Dendritic cell treated with granulocyte-macrophage colony-stimulating factor and Interleukin-4, amounts not matched to agents 40 ng/mL and 50 ng/mL, for 4 days (primary cell): ENCODE measurements at regions not wholly inside any gene's neighbourhood (a gene's known extent, or its start where the extent isn't known, plus 50 kb on each side); places are given as distances from the start of the nearest gene placed in this dataset.

Experiments used
- H3K27ac Mint-ChIP-seq: one replicate; pipeline ENCODE4 v1.8.0; 2022; ENCODE audit warnings: mild to moderate bottlenecking, mixed read lengths
- H3K27me3 Mint-ChIP-seq: one replicate; pipeline ENCODE4 v1.8.0; 2022; ENCODE audit warnings: mild to moderate bottlenecking, mixed read lengths
- H3K36me3 Mint-ChIP-seq: one replicate; pipeline ENCODE4 v1.8.0; 2022; ENCODE audit warnings: low read depth, mixed read lengths
- H3K4me1 Mint-ChIP-seq: one replicate; pipeline ENCODE4 v1.8.0; 2022; ENCODE audit warnings: low read depth, mixed read lengths
- H3K4me3 Mint-ChIP-seq: one replicate; pipeline ENCODE4 v1.8.0; 2022; ENCODE audit warnings: mild to moderate bottlenecking, moderate library complexity, mixed read lengths
- H3K9me3 Mint-ChIP-seq: one replicate; pipeline ENCODE4 v1.8.0; 2022; ENCODE audit warnings: mixed read lengths
- intact Hi-C: fragments of 100-400 bp; cut with micrococcal nuclease; formaldehyde crosslinking; loops from one replicate; pipeline ENCODE4 v1.15.0; 2022

DNA sequence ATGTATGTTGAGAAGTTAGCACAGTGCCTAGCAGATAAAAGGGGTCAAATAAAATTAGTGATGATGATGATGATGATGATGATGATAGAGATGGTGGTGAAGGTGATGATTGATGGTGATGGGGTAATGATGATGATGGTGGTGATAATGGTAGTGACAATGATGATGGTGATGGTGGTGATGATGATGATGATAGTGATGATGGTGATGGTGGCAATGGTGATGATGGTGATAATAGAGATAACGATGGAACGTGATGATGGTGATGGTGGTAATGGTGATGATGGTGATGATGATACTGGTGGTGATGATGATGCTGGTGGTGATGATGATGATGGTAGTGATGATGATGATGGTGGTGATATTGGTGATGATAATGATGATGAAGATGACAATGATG, 223.7 kb downstream of the FOXL1 start:
- H3K4me1 Mint-ChIP-seq, result no peaks in the 10 kb centered on the region
- no peak overlapping the region for H3K27ac Mint-ChIP-seq
- no peak overlapping the region for H3K4me3 Mint-ChIP-seq
- H3K27me3 Mint-ChIP-seq, result peaks cover 23% of the 10 kb centered on the region
- no peaks in the 10 kb centered on the region for H3K36me3 Mint-ChIP-seq
- intact Hi-C loops, result no loop called here
- H3K9me3 Mint-ChIP-seq, result no peaks in the 10 kb centered on the region

DNA sequence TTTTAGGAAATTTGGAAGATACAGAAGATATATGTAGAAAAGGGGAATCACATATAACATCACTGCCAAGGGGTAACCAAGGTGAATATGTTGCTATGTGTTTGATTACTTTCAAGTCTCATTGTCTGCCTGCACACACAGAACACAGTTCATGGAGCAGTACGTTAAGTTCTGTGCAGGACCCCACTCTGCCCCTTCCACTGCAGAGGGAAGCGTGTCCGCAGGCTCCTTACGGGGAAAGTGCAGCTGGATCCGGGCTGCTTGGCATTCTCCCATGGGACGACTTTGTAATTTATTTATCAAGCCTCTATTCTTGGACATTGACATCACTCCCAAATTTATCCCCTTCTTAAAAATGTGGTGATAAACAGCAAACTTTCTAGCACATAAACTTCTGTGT, 226.8 kb downstream of the FOXL1 start:
- intact Hi-C loops, result no loop called here
- Mint-ChIP-seq H3K27me3 (peaks cover 27% of the 10 kb centered on the region), H3K9me3 (no peaks in the 10 kb centered on the region), H3K36me3 (no peaks in the 10 kb centered on the region), H3K27ac (no peak overlapping the region), H3K4me1 (no peaks in the 10 kb centered on the region), H3K4me3 (no peak overlapping the region)

DNA sequence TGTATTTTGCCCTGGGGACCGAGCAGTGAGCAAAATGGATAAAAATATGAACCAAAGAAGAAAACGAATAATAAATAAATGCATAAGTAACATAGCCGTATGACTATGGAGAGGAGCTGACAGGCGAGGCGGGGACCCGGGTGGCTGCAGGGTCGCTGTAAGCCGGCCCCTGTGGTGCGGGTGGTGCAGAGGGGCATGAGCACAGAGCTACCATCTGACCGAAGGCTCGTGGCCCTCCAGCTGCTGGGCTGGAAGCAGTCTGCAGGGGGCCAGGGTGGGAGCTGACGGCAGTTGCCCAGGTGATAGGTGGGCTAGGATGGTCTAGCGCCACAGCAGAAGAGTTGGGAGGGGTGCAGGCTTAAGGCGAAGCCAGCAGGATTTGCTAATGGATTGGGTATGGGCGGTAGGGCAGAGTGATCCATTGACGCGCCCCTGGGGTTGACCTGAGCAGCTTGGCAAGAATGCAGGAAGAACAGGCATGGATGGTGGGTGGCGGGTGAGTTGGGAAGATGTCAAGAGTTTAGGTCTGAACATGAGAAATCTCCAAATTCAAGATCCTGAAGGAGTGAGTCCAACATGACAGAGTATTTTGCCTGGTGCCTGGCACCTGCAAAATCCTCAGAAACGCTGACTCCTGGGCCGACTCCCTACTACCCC, 228.0 kb downstream of the FOXL1 start:
- no peaks in the 10 kb centered on the region for H3K9me3 Mint-ChIP-seq
- H3K4me1 Mint-ChIP-seq, result no peaks in the 10 kb centered on the region
- intact Hi-C loops, result no loop called here
- H3K4me3 Mint-ChIP-seq, result no peak overlapping the region
- H3K36me3 Mint-ChIP-seq, result no peaks in the 10 kb centered on the region
- H3K27ac Mint-ChIP-seq, result no peak overlapping the region
- H3K27me3 Mint-ChIP-seq, result peaks cover 23% of the 10 kb centered on the region

DNA sequence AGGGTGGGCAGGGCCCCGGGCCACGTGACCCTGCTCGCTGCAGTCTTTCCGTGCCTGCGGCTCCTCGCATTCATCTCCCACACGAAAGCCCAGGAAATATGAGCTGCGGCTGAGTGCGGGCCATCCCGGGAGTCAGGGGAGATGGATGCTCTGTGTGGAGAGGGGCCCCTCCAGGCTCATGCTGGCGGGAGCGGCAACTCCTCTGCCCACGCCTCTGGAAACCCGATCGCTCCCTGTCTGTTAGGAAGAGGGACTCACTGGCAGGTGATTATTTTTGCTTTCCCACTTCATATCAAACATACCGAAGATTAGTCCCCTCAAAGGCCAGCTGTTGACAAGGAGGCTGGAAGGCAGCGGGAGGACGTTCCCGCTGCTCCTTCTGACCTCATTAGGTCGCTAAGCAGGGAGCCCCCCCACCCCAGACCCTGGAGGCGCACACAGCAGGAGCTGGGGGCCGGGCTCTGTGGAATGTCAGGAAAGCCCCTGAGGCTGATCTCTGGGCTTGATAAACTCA, 228.5 kb downstream of the FOXL1 start:
- intact Hi-C loops, result no loop called here
- Mint-ChIP-seq H3K4me3 (no peak overlapping the region), H3K27me3 (peaks cover 23% of the 10 kb centered on the region)

DNA sequence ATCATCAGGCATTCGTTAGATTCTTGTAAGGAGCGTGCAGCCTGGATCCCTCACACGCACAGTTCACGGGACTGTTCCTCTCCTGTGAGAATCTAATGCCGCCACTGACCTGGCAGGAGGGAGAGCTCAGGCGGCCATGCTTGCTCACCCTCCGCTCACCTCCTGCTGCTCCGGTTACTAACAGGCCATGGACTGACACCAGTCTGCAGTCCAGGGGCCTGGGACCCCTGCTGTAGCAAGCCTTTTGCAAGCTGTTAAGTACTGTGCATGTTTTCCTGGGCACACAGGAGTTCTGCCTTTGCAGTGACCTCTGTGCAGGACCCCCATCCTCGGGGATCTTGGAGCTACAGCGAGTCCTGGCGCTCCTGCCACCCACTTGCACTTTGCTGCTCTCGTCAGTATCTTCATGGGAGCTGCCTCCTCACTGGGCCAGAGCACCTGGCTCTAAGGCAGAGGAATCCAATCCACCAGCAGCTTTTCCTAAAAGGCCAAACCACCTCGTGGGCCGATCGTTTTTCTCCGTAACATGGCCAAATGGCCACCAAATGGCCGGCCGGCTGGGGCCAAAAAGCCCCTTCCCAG, 230.6 kb downstream of the FOXL1 start:
- Mint-ChIP-seq H3K4me3 (no peak overlapping the region), H3K27me3 (peaks cover 23% of the 10 kb centered on the region), H3K27ac (no peak overlapping the region), H3K9me3 (no peaks in the 10 kb centered on the region), H3K4me1 (no peaks in the 10 kb centered on the region), H3K36me3 (no peaks in the 10 kb centered on the region)
- intact Hi-C loops, result no loop called here

More for the DNA sequence above, 228.5 kb downstream of the FOXL1 start:
- Mint-ChIP-seq H3K36me3 (no peaks in the 10 kb centered on the region), H3K9me3 (no peaks in the 10 kb centered on the region), H3K4me1 (no peaks in the 10 kb centered on the region), H3K27ac (no peak overlapping the region)

DNA sequence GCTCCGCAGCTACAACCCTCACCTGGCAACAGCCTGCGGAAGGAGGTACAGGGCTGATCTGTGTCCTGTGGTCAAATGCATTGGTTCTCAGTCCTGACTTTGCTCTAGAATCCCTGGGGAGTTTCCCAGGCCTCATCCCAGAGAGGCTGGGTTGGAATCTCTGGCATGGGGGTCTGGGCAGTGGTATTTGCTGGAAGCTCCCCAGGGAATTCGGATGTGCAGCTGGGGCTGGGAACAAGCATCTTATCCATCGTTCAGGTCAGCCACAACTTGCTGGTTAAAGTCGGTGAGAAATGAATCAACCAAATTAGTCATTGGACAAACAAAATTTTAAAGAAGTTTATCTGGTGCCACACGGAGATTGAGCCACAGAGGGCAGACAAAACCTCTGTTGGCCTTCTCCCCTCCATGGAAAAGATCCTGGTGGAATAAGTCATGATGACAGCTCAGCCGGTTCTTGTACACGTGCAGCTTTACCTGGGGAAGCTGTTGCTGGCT, 231.2 kb downstream of the FOXL1 start:
- Mint-ChIP-seq H3K4me3 (no peak overlapping the region), H3K27ac (no peak overlapping the region), H3K36me3 (no peaks in the 10 kb centered on the region), H3K27me3 (peaks cover 18% of the 10 kb centered on the region), H3K4me1 (no peaks in the 10 kb centered on the region), H3K9me3 (no peaks in the 10 kb centered on the region)
- intact Hi-C loops, result no loop called here

DNA sequence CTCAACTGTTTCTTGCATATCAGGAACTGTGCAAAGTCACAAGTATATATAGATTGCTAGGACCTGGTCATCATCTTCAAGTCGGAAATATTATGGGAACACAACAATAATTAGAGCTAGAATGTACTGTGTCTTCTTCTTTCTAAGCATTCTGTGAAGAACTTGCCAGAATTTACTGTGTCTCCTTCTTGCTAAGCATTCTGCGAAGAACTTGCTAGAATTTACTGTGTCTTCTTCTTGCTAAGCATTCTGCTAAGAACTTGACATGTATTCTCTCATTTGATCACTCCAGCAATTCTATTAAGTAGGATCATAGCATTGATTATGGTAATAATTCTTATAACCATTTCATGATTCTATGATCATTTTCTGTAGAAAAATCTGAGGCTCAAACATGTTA, 231.7 kb downstream of the FOXL1 start:
- Mint-ChIP-seq H3K4me3 (no peak overlapping the region), H3K27me3 (peaks cover 18% of the 10 kb centered on the region), H3K4me1 (no peaks in the 10 kb centered on the region), H3K36me3 (no peaks in the 10 kb centered on the region), H3K27ac (no peak overlapping the region), H3K9me3 (no peaks in the 10 kb centered on the region)
- intact Hi-C loops, result no loop called here

DNA sequence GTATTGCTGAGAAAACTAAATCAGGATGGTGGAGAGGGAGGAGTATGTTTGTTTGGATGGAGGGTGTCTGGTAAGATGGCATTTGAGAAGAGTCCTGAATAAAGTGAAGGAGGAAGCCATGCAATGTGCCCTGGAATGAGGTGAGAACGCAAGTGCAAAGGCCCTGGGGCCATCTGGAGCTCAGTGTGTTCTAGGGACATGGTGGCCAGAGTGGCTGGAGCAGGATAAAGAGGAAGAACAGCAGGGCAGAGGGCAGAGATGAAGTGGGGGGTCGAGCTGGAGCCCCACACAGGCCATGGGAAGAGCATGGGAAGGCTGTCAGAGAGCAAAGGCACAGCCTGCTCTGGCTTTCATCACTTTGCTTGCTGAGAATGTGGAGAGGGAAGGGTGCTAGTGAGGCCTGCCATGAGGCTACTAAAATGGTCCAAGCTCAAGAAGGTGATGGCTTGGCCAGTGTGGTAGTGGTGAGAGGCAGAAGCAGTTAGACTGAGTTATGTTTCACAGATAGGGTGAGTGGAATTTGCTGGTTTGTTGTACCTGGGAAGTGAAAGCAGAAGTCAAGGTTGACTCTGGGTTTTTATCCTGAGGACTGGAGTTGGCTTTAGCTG, 234.1 kb downstream of the FOXL1 start:
- Mint-ChIP-seq H3K4me3 (no peak overlapping the region), H3K36me3 (no peaks in the 10 kb centered on the region), H3K27ac (no peak overlapping the region), H3K27me3 (peaks cover 9% of the 10 kb centered on the region), H3K4me1 (no peaks in the 10 kb centered on the region), H3K9me3 (no peaks in the 10 kb centered on the region)
- intact Hi-C loops, result no loop called here

DNA sequence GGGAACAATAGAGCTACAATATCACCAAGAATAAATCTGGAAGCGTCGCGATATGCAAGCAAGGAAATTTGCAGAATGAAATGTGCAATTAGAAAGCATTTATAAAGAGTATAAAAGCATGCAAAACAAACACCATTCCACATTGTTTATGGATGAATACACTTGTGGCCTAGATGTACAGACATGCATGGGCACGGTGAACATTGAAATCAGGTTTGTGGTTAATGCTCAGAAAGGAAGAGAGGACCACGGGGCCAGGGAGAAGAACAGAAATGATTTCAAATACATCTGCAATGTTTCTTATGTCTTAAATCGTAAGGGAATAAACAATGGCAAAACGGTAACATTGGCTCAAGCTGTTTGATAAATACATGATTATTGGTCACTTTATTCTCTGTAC, 235.9 kb downstream of the FOXL1 start:
- intact Hi-C loops, result no loop called here
- Mint-ChIP-seq H3K4me3 (no peak overlapping the region), H3K4me1 (no peaks in the 10 kb centered on the region), H3K9me3 (no peaks in the 10 kb centered on the region), H3K27ac (no peak overlapping the region), H3K27me3 (peaks cover 19% of the 10 kb centered on the region), H3K36me3 (no peaks in the 10 kb centered on the region)

DNA sequence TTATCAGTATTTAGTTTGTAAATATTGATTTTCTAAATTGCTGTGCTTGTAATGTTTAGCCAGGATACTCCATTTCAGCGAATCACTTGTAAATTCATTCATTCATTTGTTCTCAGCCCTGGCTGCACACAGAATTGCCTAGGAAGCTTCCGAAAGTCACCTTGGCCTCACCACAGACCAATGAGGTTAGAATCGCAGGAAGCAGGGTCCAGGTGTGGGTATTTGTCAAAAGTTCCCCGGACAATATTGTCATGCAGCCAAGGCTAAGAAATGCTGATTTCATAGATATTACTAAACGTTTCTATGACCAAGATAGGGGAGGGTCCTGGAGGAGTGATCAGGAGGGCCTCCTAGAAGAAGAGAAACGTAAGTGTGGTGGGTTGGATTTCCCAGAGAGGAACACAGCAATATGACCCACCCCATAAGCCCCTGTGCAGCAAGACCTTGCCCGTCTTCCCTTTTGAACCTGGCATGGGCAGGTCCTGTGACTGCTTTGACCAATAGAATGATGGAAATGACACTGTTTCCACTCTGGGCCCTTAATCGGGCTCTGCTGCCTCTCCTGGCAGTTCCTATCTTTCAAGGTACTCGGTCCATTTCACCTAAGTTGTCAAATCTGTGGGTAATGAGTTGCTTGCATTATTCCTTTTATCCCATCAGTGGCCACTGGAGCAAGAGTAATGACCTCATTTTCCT, 238.7 kb downstream of the FOXL1 start:
- H3K4me3 Mint-ChIP-seq, result no peak overlapping the region
- H3K27me3 Mint-ChIP-seq, result peaks cover 19% of the 10 kb centered on the region
- intact Hi-C loops, result no loop called here
- H3K36me3 Mint-ChIP-seq, result no peaks in the 10 kb centered on the region
- H3K27ac Mint-ChIP-seq, result no peak overlapping the region
- no peaks in the 10 kb centered on the region for H3K9me3 Mint-ChIP-seq
- H3K4me1 Mint-ChIP-seq, result no peaks in the 10 kb centered on the region

DNA sequence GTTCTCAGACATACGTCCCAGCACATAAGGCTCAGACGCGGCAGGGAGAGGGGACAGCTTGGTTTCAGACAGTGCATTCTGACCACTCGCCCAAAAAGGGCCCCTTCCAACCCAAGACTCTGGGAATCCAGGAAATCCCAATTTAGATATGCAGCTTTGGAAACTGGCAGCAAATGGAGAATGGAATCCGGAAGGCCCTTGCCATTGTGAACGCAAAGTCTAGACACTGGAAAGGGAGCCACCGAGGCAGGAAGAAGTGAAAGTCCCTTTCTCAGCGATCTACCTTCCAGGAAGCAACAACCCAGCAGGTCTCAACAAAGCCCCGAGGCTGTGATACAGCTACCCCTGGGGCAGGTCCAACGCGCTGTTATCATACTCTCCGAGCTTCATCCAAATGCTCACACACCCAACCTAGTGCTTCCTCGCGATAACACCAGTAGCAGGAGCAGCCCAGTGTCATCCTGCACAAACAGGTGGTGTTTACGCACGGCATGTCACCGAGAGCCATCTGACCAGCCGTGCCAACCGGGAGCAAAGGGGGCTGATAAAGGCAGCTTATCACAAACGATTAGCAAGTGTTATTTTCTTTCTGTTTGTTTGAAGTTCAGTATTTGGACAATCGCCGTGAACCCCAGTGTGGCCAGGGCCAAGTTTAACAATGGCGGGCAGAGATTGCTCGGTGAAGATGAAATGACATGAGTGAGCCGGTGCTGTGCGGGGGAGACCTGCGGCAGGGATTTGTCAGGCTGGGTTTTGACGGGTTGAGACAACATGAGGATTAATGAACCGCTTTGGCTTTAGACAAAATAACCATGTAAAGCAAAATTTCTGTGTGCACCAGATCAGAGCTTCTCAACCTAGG, 240.6 kb downstream of the FOXL1 start:
- no peaks in the 10 kb centered on the region for H3K9me3 Mint-ChIP-seq
- no peak overlapping the region for H3K4me3 Mint-ChIP-seq
- no peaks in the 10 kb centered on the region for H3K4me1 Mint-ChIP-seq
- H3K27me3 Mint-ChIP-seq, result peaks cover 23% of the 10 kb centered on the region
- no peak overlapping the region for H3K27ac Mint-ChIP-seq
- no peaks in the 10 kb centered on the region for H3K36me3 Mint-ChIP-seq
- intact Hi-C loops, result no loop called here

DNA sequence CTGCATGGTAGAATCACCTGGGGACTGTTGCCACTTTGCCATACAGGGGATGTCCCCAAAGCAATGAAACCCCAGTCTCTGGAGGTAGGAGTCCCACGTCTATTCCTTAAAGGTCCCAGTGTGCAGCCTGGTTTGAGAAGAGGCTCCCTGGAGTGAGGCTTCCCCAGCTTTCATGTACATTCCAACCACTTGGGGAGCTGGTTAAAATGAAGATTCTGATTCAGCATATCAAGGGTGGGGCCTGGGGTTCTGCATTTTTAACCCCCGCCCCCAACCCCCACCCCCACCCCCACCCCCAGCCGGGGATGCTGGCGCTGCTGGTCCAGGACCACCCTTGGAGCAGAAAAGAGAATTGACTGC, 241.2 kb downstream of the FOXL1 start:
- Mint-ChIP-seq H3K4me1 (no peaks in the 10 kb centered on the region), H3K4me3 (no peak overlapping the region), H3K27ac (no peak overlapping the region), H3K27me3 (peaks cover 23% of the 10 kb centered on the region), H3K9me3 (no peaks in the 10 kb centered on the region), H3K36me3 (no peaks in the 10 kb centered on the region)
- intact Hi-C loops, result no loop called here

DNA sequence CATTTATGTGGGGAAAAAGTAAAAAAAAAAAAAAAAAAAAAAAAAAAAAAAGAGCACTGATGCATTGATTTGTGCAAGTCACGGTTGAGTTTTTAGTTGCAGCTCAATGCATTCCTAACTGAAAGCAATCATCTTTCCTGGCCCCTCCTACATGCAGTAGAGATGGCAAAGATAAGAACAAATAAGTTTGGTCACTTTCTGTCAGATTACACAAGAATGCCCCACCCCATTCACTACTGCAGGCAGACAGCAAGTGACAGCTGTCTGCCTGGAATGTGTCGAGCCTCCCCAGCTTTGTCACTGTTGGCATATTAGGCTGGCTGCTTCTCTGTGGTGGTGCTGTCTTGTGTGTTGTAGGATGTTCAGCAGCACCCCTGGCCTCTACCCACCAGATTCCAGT, 243.5 kb downstream of the FOXL1 start:
- H3K27me3 Mint-ChIP-seq, result peaks cover 34% of the 10 kb centered on the region
- no peaks in the 10 kb centered on the region for H3K36me3 Mint-ChIP-seq
- intact Hi-C loops, result no loop called here
- H3K27ac Mint-ChIP-seq, result no peak overlapping the region
- no peaks in the 10 kb centered on the region for H3K4me1 Mint-ChIP-seq
- H3K4me3 Mint-ChIP-seq, result no peak overlapping the region
- H3K9me3 Mint-ChIP-seq, result no peaks in the 10 kb centered on the region
